H1 (cell line): ENCODE measurements at regions not wholly inside any gene's neighbourhood (a gene's known extent, or its start where the extent isn't known, plus 50 kb on each side); places are given as distances from the start of the nearest gene placed in this dataset.

ENCODE experiments used
- BRCA1 ChIP-seq: IDR thresholded peaks from 2 replicates; pipeline ENCODE4 v1.6.1; 2012; ENCODE audit warnings: low read depth, low read length, improper control_type of control experiment
- CTBP2 ChIP-seq: IDR thresholded peaks from 2 replicates; pipeline ENCODE4 v1.7.0; 2011; ENCODE audit warnings: borderline replicate concordance, mild to moderate bottlenecking, moderate library complexity, mixed read lengths, low read length; ENCODE audit not compliant: insufficient read depth, insufficient read length
- KDM5A ChIP-seq: fragments of 200-600 bp; IDR thresholded peaks from 2 replicates; pipeline ENCODE4 v1.7.1; 2012; ENCODE audit warnings: mild to moderate bottlenecking, low read length, inconsistent platforms, mixed read lengths
- POU5F1 ChIP-seq: IDR thresholded peaks from 2 replicates; pipeline ENCODE4 v1.6.1; 2011; ENCODE audit warnings: low read depth, mild to moderate bottlenecking, low read length, moderate library complexity
- RNF2 ChIP-seq: fragments of 200-900, 300-1000 bp; sonication (generic); IDR thresholded peaks from 2 replicates; pipeline ENCODE4 v1.7.1; 2016; ENCODE audit warnings: borderline replicate concordance, low read depth, mild to moderate bottlenecking, antibody characterized with exemption, low read length; ENCODE audit not compliant: poor library complexity, severe bottlenecking; ENCODE audit errors: missing control alignments
- YY1 ChIP-seq: IDR thresholded peaks from 2 replicates; pipeline ENCODE4 v1.6.1; 2011; ENCODE audit warnings: low read depth, mild to moderate bottlenecking, low read length

- TF ChIP-seq POU5F1 (no peak), CTBP2 (no peak), KDM5A (no peak), BRCA1 (no peak), YY1 (no peak), RNF2 (no peak)
- TF ChIP-seq, all 59 proteins: peak for 0
These were observed 375.3 kb upstream of the DDI1 start (continued) for GRCh38 chr11:103661185-103661584.
